Sigmoid colon (tissue), 4 donors: ENCODE measurements at regions not wholly inside any gene's neighbourhood (a gene's known extent, or its start where the extent isn't known, plus 50 kb on each side); places are given as distances from the start of the nearest gene placed in this dataset.

Experiments used
- CTCF ChIP-seq, 4 experiments: fragments of 450-650 bp in 3 of 4; fragments of 200-600 bp in 1 of 4; IDR thresholded peaks; one replicate each; pipeline ENCODE4 v1.5.1; 2016 to 2019; ENCODE audit warnings: antibody characterized with exemption in 4 of 4, mild to moderate bottlenecking in 3 of 4, moderate library complexity in 2 of 4
- EP300 ChIP-seq, 4 donors: sonication (generic); formaldehyde crosslinking; IDR thresholded peaks; one replicate each; pipeline ENCODE4 v1.6.1; 2017; ENCODE audit warnings: antibody characterized with exemption in 4 of 4
- POLR2A ChIP-seq, 2 donors: fragments of 450-650 bp; IDR thresholded peaks; one replicate each; pipeline ENCODE4 v1.6.1; 2016; ENCODE audit warnings: antibody characterized with exemption in 2 of 2, mild to moderate bottlenecking in 2 of 2, moderate library complexity in 2 of 2
- POLR2AphosphoS5 ChIP-seq, 4 donors: sonication (generic); formaldehyde crosslinking; IDR thresholded peaks; one replicate each; pipeline ENCODE4 v1.6.1; 2017; ENCODE audit warnings: antibody characterized with exemption in 4 of 4

- TF ChIP-seq POLR2A (IDR thresholded peaks at IDR 0.05) = no peak
- TF ChIP-seq EP300 (IDR thresholded peaks at IDR 0.05) = no peak
- no peak for TF ChIP-seq CTCF (IDR thresholded peaks at IDR 0.05)
- no peak for TF ChIP-seq POLR2AphosphoS5 (IDR thresholded peaks at IDR 0.05)
Observed at GRCh38 chr12:13597837-13598236, 383.6 kb downstream of the GRIN2B start.
